ENCODE measurements at regions not wholly inside any gene's neighbourhood (a gene's known extent, or its start where the extent isn't known, plus 50 kb on each side); places are given as distances from the start of the nearest gene placed in this dataset.

DNA sequence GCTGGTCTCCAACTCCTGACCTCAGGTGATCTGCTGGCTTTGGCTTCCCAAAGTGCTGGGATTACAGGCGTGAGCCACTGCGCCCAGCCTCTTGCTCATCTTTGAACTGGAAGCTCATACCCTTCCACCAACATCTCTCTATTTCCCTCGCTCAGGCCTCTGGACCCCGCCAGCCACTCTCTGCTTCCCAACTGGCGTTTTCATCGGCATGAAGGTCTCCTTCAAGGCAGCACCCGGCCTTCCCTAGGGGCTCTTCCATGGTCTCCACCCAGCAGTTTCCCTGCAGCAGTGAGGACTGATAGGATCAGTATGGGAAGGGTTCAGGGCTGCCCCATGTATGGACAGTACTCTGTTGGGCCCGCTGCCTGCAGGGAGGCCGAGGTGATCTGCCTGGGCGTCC lies 65.8 kb upstream of the HS6ST1 start:
- DNase-seq (ENCODE audit: low read depth) = no peak
- no peak overlapping the region for H3K4me3 ChIP-seq (ENCODE audit: low read depth, low read length)
- TF ChIP-seq, protein P1, sequence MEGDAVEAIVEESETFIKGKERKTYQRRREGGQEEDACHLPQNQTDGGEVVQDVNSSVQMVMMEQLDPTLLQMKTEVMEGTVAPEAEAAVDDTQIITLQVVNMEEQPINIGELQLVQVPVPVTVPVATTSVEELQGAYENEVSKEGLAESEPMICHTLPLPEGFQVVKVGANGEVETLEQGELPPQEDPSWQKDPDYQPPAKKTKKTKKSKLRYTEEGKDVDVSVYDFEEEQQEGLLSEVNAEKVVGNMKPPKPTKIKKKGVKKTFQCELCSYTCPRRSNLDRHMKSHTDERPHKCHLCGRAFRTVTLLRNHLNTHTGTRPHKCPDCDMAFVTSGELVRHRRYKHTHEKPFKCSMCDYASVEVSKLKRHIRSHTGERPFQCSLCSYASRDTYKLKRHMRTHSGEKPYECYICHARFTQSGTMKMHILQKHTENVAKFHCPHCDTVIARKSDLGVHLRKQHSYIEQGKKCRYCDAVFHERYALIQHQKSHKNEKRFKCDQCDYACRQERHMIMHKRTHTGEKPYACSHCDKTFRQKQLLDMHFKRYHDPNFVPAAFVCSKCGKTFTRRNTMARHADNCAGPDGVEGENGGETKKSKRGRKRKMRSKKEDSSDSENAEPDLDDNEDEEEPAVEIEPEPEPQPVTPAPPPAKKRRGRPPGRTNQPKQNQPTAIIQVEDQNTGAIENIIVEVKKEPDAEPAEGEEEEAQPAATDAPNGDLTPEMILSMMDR (conservative IDR thresholded peaks at IDR 0.05; ENCODE audit: low read depth, low read length) = no peak

DNA sequence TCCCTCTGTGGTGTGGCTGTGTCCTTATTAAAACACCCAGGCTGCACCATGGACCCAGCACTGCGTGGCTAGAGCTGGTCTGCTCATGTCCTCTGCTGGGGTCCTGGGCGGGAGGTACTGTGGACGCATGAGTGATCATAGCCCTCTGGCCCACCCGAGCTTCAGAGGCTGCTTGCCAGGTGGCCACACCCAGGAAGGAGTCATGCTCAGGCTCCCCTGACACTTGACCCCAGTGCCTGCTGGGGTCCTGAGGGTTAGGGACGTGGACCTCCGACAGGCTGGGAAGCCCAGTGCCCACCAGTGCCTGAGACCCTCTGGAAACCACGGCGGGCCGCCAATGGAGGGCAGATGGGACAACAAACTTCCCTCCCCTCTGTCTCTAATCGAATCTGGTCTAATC lies 66.3 kb upstream of the HS6ST1 start:
- no peak overlapping the region for H3K4me3 ChIP-seq (ENCODE audit: low read depth, low read length)
- DNase-seq (ENCODE audit: low read depth) = no peak
- TF ChIP-seq, protein P1 (conservative IDR thresholded peaks at IDR 0.05; ENCODE audit: low read depth, low read length) = no peak

GRCh38 chr2:128385365-128385764 lies 66.7 kb upstream of the HS6ST1 start:
- DNase-seq (ENCODE audit: low read depth) = no peak
- H3K4me3 ChIP-seq (ENCODE audit: low read depth, low read length) = no peak overlapping the region
- TF ChIP-seq, protein P1 (conservative IDR thresholded peaks at IDR 0.05; ENCODE audit: low read depth, low read length) = no peak

GRCh38 chr2:128386066-128386465 lies 67.4 kb upstream of the HS6ST1 start:
- DNase-seq (ENCODE audit: low read depth) = no peak
- no peak overlapping the region for H3K4me3 ChIP-seq (ENCODE audit: low read depth, low read length)
- TF ChIP-seq, protein P1 (conservative IDR thresholded peaks at IDR 0.05; ENCODE audit: low read depth, low read length) = no peak

- TF ChIP-seq, protein P1 (conservative IDR thresholded peaks at IDR 0.05; ENCODE audit: low read depth, low read length) = no peak
- DNase-seq (ENCODE audit: low read depth) = no peak
- H3K4me3 ChIP-seq (ENCODE audit: low read depth, low read length) = no peak overlapping the region
These were observed 69.9 kb upstream of the HS6ST1 start for GRCh38 chr2:128388499-128388941.

GRCh38 chr2:128389388-128390086 lies 70.9 kb upstream of the HS6ST1 start:
- H3K4me3 ChIP-seq (ENCODE audit: low read depth, low read length) = no peak overlapping the region
- TF ChIP-seq, protein P1 (conservative IDR thresholded peaks at IDR 0.05; ENCODE audit: low read depth, low read length) = no peak
- DNase-seq (ENCODE audit: low read depth) = no peak
